ENCODE measurements at regions not wholly inside any gene's neighbourhood (a gene's known extent, or its start where the extent isn't known, plus 50 kb on each side); places are given as distances from the start of the nearest gene placed in this dataset.

- Mint-ChIP-seq H3K4me3 (no peak overlapping the region), H3K27ac (no peak overlapping the region), H3K4me1 (ENCODE audit: low read depth) (no peaks in the 10 kb centered on the region), H3K27me3 (no peaks in the 10 kb centered on the region), H3K36me3 (ENCODE audit: low read depth) (no peaks in the 10 kb centered on the region), H3K9me3 (peaks cover 9% of the 10 kb centered on the region)
- DNase-seq, result no peak
Observed at GRCh38 chr14:26811756-26812305, 214.0 kb upstream of the NOVA1 start.

DNA sequence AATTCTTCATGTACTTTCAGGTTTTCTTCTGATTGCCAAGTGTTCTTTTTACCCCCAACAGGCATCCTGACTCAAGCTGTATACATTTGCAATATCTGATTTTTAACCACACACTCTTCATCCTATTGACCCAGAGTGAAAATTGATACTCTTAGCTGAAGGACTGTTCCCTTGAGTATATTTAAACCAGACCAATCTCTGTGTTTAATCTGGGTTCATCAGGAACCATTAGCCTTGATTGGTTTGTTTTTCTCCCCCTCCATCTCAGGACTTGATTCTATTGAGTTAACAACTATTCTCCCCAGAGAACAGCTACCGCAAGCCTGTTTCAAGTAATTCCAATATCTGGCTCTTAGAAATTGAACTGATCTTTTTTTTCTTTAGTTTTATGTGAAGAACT is 222.3 kb upstream of the NOVA1 start:
- Mint-ChIP-seq H3K4me1 (ENCODE audit: low read depth) (no peaks in the 10 kb centered on the region), H3K9me3 (peaks cover 20% of the 10 kb centered on the region), H3K4me3 (no peak overlapping the region), H3K27ac (no peak overlapping the region), H3K27me3 (no peaks in the 10 kb centered on the region), H3K36me3 (ENCODE audit: low read depth) (no peaks in the 10 kb centered on the region)
- no peak for DNase-seq

- H3K27me3 Mint-ChIP-seq, result no peaks in the 10 kb centered on the region
- no peak overlapping the region for H3K27ac Mint-ChIP-seq
Observed at GRCh38 chr14:26820572-26820971, 222.7 kb upstream of the NOVA1 start.

GRCh38 chr14:26828741-26829140 is 230.9 kb upstream of the NOVA1 start:
- no peaks in the 10 kb centered on the region for H3K4me1 Mint-ChIP-seq (ENCODE audit: low read depth)
- H3K27me3 Mint-ChIP-seq, result no peaks in the 10 kb centered on the region
- no peak overlapping the region for H3K27ac Mint-ChIP-seq
- no peaks in the 10 kb centered on the region for H3K36me3 Mint-ChIP-seq (ENCODE audit: low read depth)
- H3K4me3 Mint-ChIP-seq, result no peak overlapping the region
- no peak for DNase-seq
- peaks cover 30% of the 10 kb centered on the region for H3K9me3 Mint-ChIP-seq

More at GRCh38 chr14:26820572-26820971, 222.7 kb upstream of the NOVA1 start:
- no peaks in the 10 kb centered on the region for H3K36me3 Mint-ChIP-seq (ENCODE audit: low read depth)
- peaks cover 20% of the 10 kb centered on the region for H3K9me3 Mint-ChIP-seq
- DNase-seq, result no peak
- no peak overlapping the region for H3K4me3 Mint-ChIP-seq
- H3K4me1 Mint-ChIP-seq (ENCODE audit: low read depth), result no peaks in the 10 kb centered on the region

GRCh38 chr14:26833621-26834176 is 235.9 kb upstream of the NOVA1 start:
- H3K4me3 Mint-ChIP-seq, result no peak overlapping the region

GRCh38 chr14:26835979-26836570 is 238.2 kb upstream of the NOVA1 start:
- Mint-ChIP-seq H3K4me1 (ENCODE audit: low read depth) (no peaks in the 10 kb centered on the region), H3K36me3 (ENCODE audit: low read depth) (no peaks in the 10 kb centered on the region), H3K4me3 (no peak overlapping the region), H3K27ac (no peak overlapping the region), H3K9me3 (peaks cover 16% of the 10 kb centered on the region), H3K27me3 (no peaks in the 10 kb centered on the region)
- no peak for DNase-seq

More at GRCh38 chr14:26833621-26834176, 235.9 kb upstream of the NOVA1 start:
- no peak for DNase-seq
- peaks cover 22% of the 10 kb centered on the region for H3K9me3 Mint-ChIP-seq
- no peaks in the 10 kb centered on the region for H3K4me1 Mint-ChIP-seq (ENCODE audit: low read depth)
- H3K27ac Mint-ChIP-seq, result no peak overlapping the region
- H3K27me3 Mint-ChIP-seq, result no peaks in the 10 kb centered on the region
- H3K36me3 Mint-ChIP-seq (ENCODE audit: low read depth), result no peaks in the 10 kb centered on the region

- Mint-ChIP-seq H3K36me3 (ENCODE audit: low read depth) (no peaks in the 10 kb centered on the region), H3K4me3 (no peak overlapping the region), H3K9me3 (peaks cover 12% of the 10 kb centered on the region), H3K27ac (no peak overlapping the region), H3K27me3 (no peaks in the 10 kb centered on the region), H3K4me1 (ENCODE audit: low read depth) (no peaks in the 10 kb centered on the region)
- no peak for DNase-seq
Observed at GRCh38 chr14:26839481-26839880, 241.6 kb upstream of the NOVA1 start.

- Mint-ChIP-seq H3K27ac (no peak overlapping the region), H3K4me1 (ENCODE audit: low read depth) (no peaks in the 10 kb centered on the region), H3K4me3 (no peak overlapping the region), H3K36me3 (ENCODE audit: low read depth) (no peaks in the 10 kb centered on the region), H3K9me3 (peaks cover 12% of the 10 kb centered on the region), H3K27me3 (no peaks in the 10 kb centered on the region)
- DNase-seq, result no peak
Observed at GRCh38 chr14:26841326-26841725, 243.5 kb upstream of the NOVA1 start.

- no peak for DNase-seq
- Mint-ChIP-seq H3K9me3 (peaks cover 12% of the 10 kb centered on the region), H3K27ac (no peak overlapping the region), H3K36me3 (ENCODE audit: low read depth) (no peaks in the 10 kb centered on the region), H3K4me3 (no peak overlapping the region), H3K27me3 (no peaks in the 10 kb centered on the region), H3K4me1 (ENCODE audit: low read depth) (no peaks in the 10 kb centered on the region)
Observed at GRCh38 chr14:26841920-26842741, 244.3 kb upstream of the NOVA1 start.

DNA sequence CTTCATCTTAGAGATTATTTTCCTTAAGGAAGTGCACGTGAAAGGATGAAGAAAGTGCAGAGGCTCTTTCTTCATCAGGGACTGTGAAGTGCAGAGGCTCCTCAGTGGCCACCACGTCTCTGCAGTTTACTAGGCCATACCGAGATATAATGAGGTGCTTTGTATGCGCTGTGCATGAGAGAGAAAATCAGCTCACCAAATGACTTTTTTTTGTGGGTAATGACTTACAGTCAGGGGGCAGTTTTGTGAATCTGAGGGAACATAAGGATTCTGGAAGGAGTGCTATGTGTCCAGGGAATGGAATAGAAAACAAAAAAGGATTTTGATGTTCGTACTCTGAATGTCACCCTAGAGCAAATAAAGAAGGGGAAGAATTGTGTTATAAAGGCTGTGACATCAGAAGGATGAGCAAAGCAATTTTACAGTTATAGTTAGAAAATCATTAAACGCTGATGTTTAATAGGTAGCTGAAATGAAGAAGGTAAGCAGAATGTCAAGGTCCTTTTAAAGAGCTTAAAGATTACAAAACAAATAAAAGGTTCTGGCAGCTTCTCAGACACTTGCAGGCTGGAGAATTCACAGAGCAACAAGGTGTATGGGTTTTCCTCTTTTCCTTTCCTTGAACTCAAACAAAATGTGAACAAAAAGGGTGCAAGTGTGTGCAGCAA is 247.5 kb upstream of the NOVA1 start:
- Mint-ChIP-seq H3K9me3 (peaks cover 8% of the 10 kb centered on the region), H3K36me3 (ENCODE audit: low read depth) (no peaks in the 10 kb centered on the region), H3K4me1 (ENCODE audit: low read depth) (no peaks in the 10 kb centered on the region), H3K27me3 (no peaks in the 10 kb centered on the region), H3K4me3 (no peak overlapping the region), H3K27ac (no peak overlapping the region)
- DNase-seq, result no peak

- H3K36me3 Mint-ChIP-seq (ENCODE audit: low read depth), result no peaks in the 10 kb centered on the region
- H3K4me3 Mint-ChIP-seq, result no peak overlapping the region
- H3K27ac Mint-ChIP-seq, result no peak overlapping the region
- H3K4me1 Mint-ChIP-seq (ENCODE audit: low read depth), result no peaks in the 10 kb centered on the region
- no peaks in the 10 kb centered on the region for H3K27me3 Mint-ChIP-seq
- peaks cover 14% of the 10 kb centered on the region for H3K9me3 Mint-ChIP-seq
- no peak for DNase-seq
Observed at GRCh38 chr14:26846388-26846787, 248.6 kb upstream of the NOVA1 start.

DNA sequence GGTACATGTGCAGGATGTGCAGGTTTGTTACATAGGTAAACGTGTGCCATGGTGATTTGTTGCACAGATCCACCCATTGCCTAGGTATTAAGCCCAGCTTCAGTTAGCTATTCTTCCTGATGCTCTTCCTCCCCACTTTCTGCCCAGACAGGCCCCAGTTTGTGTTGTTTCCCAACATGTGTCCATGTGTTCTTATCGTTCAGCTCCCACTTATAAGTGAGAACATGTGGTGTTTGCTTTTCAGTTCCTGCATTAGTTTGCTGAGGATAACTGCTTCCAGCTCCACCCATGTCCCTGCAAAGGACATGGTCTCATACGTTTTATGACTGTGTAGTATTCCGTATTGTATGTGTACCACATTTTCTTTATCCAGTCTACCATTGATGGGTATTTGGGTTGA is 251.7 kb upstream of the NOVA1 start:
- Mint-ChIP-seq H3K27me3 (no peaks in the 10 kb centered on the region), H3K36me3 (ENCODE audit: low read depth) (no peaks in the 10 kb centered on the region), H3K9me3 (peaks cover 8% of the 10 kb centered on the region), H3K27ac (no peak overlapping the region), H3K4me3 (no peak overlapping the region), H3K4me1 (ENCODE audit: low read depth) (no peaks in the 10 kb centered on the region)
- no peak for DNase-seq

- H3K4me1 Mint-ChIP-seq (ENCODE audit: low read depth), result no peaks in the 10 kb centered on the region
Observed at GRCh38 chr14:26851793-26852192, 254.0 kb upstream of the NOVA1 start.

GRCh38 chr14:26855077-26855753 is 257.4 kb upstream of the NOVA1 start:
- peaks cover 12% of the 10 kb centered on the region for H3K9me3 Mint-ChIP-seq
- no peaks in the 10 kb centered on the region for H3K27me3 Mint-ChIP-seq
- no peaks in the 10 kb centered on the region for H3K36me3 Mint-ChIP-seq (ENCODE audit: low read depth)
- H3K27ac Mint-ChIP-seq, result no peak overlapping the region
- no peak overlapping the region for H3K4me3 Mint-ChIP-seq
- no peak for DNase-seq
- no peaks in the 10 kb centered on the region for H3K4me1 Mint-ChIP-seq (ENCODE audit: low read depth)

More at GRCh38 chr14:26851793-26852192, 254.0 kb upstream of the NOVA1 start:
- H3K36me3 Mint-ChIP-seq (ENCODE audit: low read depth), result no peaks in the 10 kb centered on the region
- no peaks in the 10 kb centered on the region for H3K27me3 Mint-ChIP-seq
- H3K27ac Mint-ChIP-seq, result no peak overlapping the region
- H3K9me3 Mint-ChIP-seq, result peaks cover 12% of the 10 kb centered on the region
- no peak overlapping the region for H3K4me3 Mint-ChIP-seq
- no peak for DNase-seq

Data from activated T-cell treated with anti-CD3 and anti-CD28 coated beads, Interleukin-2, amount 50 U/mL, for 24 hours (primary cell).